HG02852 (cell line): ENCODE measurements at regions not wholly inside any gene's neighbourhood (a gene's known extent, or its start where the extent isn't known, plus 50 kb on each side); places are given as distances from the start of the nearest gene placed in this dataset.

Experiments used
- ATAC-seq: cut with Tn5 transposase; IDR thresholded peaks from one replicate; pipeline ENCODE4 v1.9.1; 2021; ENCODE audit warnings: mild to moderate bottlenecking, moderate library complexity; ENCODE audit not compliant: unreplicated experiment

GRCh38 chr10:113285305-113285704 lies 267.5 kb upstream of the HABP2 start:
- no peak for ATAC-seq

- ATAC-seq = no peak
Measured at GRCh38 chr10:113287592-113287991, 265.3 kb upstream of the HABP2 start.

GRCh38 chr10:113290137-113290536 lies 262.7 kb upstream of the HABP2 start:
- ATAC-seq = no peak

- no peak for ATAC-seq
Measured at GRCh38 chr10:113291413-113291812, 261.4 kb upstream of the HABP2 start.

GRCh38 chr10:113292086-113292485 lies 260.8 kb upstream of the HABP2 start:
- no peak for ATAC-seq

- ATAC-seq = no peak
Measured at GRCh38 chr10:113292743-113293142, 260.1 kb upstream of the HABP2 start.

GRCh38 chr10:113293167-113293566 lies 259.7 kb upstream of the HABP2 start:
- ATAC-seq = no peak

GRCh38 chr10:113294868-113295267 lies 258.0 kb upstream of the HABP2 start:
- ATAC-seq = no peak

- ATAC-seq = no peak
Measured at GRCh38 chr10:113297226-113297625, 255.6 kb upstream of the HABP2 start.

GRCh38 chr10:113298616-113299015 lies 254.2 kb upstream of the HABP2 start:
- no peak for ATAC-seq

- no peak for ATAC-seq
Measured at GRCh38 chr10:113300201-113300600, 252.7 kb upstream of the HABP2 start.

- peak; percentile 59 for ATAC-seq
Measured at GRCh38 chr10:113300617-113301016, 252.2 kb upstream of the HABP2 start.

- no peak for ATAC-seq
Measured at GRCh38 chr10:113301342-113301984, 251.4 kb upstream of the HABP2 start.

- no peak for ATAC-seq
Measured at GRCh38 chr10:113302062-113302461, 250.8 kb upstream of the HABP2 start.

- ATAC-seq = no peak
Measured at GRCh38 chr10:113303544-113304146, 249.2 kb upstream of the HABP2 start.

GRCh38 chr10:113304726-113305125 lies 248.1 kb upstream of the HABP2 start:
- ATAC-seq = no peak

- ATAC-seq = no peak
Measured at GRCh38 chr10:113305871-113306270, 247.0 kb upstream of the HABP2 start.

GRCh38 chr10:113309791-113310190 lies 243.1 kb upstream of the HABP2 start:
- ATAC-seq = no peak

- no peak for ATAC-seq
Measured at GRCh38 chr10:113310347-113310746, 242.5 kb upstream of the HABP2 start.

- no peak for ATAC-seq
Measured at GRCh38 chr10:113313048-113313602, 239.7 kb upstream of the HABP2 start.

GRCh38 chr10:113313722-113314121 lies 239.1 kb upstream of the HABP2 start:
- no peak for ATAC-seq

GRCh38 chr10:113316506-113316905 lies 236.3 kb upstream of the HABP2 start:
- no peak for ATAC-seq

- ATAC-seq = no peak
Measured at GRCh38 chr10:113317489-113317888, 235.4 kb upstream of the HABP2 start.
